ENCODE measurements at regions not wholly inside any gene's neighbourhood (a gene's known extent, or its start where the extent isn't known, plus 50 kb on each side); places are given as distances from the start of the nearest gene placed in this dataset.
"Not testable (repeated sequence)": the region's sequence is repeated elsewhere in the genome, so short reads cannot be mapped to it uniquely, and the experiment has no call there.

DNA sequence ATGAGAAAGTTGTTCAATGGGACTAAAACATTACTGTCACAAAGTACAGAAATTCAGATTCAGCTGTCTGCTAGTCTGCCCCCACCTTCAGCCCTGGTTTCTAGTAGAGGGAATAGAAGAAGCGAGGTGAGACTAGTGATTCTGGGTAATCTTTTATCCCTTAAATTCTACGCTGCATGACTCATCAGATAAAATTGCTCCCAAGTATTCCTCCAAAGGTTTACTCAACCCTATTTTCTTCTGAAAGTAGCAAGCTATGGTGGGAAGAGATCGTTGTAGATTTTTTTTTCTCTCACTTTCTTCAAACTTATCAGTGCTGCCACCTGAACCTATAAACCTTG lies 318.9 kb upstream of the RIOK2 start:
- TF ChIP-seq, protein P1, sequence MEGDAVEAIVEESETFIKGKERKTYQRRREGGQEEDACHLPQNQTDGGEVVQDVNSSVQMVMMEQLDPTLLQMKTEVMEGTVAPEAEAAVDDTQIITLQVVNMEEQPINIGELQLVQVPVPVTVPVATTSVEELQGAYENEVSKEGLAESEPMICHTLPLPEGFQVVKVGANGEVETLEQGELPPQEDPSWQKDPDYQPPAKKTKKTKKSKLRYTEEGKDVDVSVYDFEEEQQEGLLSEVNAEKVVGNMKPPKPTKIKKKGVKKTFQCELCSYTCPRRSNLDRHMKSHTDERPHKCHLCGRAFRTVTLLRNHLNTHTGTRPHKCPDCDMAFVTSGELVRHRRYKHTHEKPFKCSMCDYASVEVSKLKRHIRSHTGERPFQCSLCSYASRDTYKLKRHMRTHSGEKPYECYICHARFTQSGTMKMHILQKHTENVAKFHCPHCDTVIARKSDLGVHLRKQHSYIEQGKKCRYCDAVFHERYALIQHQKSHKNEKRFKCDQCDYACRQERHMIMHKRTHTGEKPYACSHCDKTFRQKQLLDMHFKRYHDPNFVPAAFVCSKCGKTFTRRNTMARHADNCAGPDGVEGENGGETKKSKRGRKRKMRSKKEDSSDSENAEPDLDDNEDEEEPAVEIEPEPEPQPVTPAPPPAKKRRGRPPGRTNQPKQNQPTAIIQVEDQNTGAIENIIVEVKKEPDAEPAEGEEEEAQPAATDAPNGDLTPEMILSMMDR (conservative IDR thresholded peaks at IDR 0.05; ENCODE audit: low read length) = no peak
- no peak for DNase-seq (ENCODE audit: low read depth)
- H3K4me3 ChIP-seq (ENCODE audit: low read length) = no peak overlapping the region

DNA sequence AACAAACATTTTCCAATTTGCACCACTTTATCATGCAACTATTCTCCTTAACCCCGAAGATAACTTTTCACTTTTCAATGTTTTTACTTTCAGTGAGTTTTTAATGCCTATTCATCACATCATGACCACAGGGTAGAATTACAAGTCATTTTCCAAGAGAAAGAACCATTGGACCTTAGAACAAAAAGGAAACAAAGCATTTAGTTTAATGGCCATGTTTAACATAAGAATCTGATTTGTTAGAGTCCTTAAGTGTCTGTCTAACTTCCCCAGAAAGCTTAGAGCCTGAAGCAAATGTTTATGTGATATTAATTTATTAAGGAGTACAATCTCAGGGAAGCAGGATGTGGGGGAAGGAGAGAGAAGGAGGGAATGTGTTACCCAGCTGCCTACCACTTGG lies 325.8 kb upstream of the RIOK2 start:
- TF ChIP-seq, protein P1 (conservative IDR thresholded peaks at IDR 0.05; ENCODE audit: low read length) = no peak
- no peak overlapping the region for H3K4me3 ChIP-seq (ENCODE audit: low read length)
- no peak for DNase-seq (ENCODE audit: low read depth)

DNA sequence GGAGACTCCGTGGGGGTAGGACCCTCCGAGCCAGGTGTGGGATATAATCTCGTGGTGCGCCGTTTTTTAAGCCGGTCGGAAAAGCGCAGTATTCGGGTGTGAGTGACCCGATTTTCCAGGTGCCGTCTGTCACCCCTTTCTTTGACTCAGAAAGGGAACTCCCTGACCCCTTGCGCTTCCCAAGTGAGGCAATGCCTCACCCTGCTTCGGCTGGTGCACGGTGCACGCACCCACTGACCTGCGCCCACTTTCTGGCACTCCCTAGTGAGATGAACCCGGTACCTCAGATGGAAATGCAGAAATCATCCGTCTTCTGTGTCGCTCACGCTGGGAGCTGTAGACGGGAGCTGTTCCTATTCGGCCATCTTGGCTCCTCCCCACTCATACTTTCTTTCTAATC lies 336.5 kb upstream of the RIOK2 start:
- H3K4me3 ChIP-seq (ENCODE audit: low read length); DNase-seq (ENCODE audit: low read depth): not testable (repeated sequence)

DNA sequence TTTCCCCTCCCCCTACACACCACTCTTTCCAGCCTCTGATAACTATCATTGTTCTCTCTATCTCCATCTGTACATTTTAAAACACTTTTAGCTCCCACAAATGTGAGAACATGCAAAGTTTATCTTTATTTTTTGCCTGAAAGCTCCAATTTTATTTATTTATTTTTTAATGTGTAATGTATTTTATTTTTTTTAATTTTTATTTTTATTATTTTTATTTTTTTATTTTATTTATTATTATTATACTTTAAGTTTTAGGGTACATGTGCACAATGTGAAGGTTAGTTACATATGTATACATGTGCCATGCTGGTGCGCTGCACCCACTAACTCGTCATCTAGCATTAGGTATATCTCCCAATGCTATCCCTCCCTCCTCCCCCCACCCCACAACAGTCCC lies 340.3 kb upstream of the RIOK2 start:
- DNase-seq (ENCODE audit: low read depth); H3K4me3 ChIP-seq (ENCODE audit: low read length): not testable (repeated sequence)

DNA sequence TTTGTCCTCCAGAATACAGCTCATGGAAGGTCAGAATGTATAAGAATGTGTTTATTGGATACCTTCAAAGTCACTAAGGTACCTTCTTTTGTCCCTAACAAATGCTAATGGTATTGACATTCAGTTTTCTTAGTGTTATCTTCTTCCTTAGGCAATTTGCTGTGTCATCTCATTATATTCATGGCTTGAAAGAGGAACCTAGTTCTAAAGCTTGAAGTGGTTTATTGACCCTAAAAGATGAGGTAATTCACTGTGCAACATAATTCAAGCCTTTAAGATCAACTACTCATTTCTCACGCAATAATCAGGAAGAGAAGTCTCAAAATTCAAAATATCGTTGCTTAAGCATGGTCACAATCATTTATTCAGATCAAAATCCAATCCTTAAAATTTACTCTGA lies 342.7 kb upstream of the RIOK2 start:
- TF ChIP-seq, protein P1 (conservative IDR thresholded peaks at IDR 0.05; ENCODE audit: low read length) = no peak
- H3K4me3 ChIP-seq (ENCODE audit: low read length) = no peak overlapping the region
- DNase-seq (ENCODE audit: low read depth) = no peak

DNA sequence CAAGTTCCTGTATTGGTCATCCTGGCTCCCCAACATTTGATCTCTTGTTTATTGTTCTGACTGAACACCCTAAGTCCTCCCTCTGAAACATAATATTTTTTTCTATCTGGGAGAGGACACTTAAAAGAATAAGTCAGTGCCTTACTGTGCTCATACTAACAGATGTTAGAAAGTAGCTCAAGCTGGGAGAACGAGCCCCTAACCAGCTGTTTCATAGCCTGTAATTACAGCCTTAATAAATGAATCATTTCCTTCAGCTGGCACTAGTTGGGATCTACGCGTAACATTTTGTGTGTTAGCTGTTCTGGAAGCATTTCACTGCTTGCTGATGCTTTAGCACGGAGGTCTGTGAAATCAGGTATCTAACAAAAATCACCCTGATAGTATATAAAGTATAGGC lies 345.9 kb upstream of the RIOK2 start:
- TF ChIP-seq, protein P1 (conservative IDR thresholded peaks at IDR 0.05; ENCODE audit: low read length) = no peak
- peak; percentile 78 for DNase-seq (ENCODE audit: low read depth)
- H3K4me3 ChIP-seq (ENCODE audit: low read length) = no peak overlapping the region

DNA sequence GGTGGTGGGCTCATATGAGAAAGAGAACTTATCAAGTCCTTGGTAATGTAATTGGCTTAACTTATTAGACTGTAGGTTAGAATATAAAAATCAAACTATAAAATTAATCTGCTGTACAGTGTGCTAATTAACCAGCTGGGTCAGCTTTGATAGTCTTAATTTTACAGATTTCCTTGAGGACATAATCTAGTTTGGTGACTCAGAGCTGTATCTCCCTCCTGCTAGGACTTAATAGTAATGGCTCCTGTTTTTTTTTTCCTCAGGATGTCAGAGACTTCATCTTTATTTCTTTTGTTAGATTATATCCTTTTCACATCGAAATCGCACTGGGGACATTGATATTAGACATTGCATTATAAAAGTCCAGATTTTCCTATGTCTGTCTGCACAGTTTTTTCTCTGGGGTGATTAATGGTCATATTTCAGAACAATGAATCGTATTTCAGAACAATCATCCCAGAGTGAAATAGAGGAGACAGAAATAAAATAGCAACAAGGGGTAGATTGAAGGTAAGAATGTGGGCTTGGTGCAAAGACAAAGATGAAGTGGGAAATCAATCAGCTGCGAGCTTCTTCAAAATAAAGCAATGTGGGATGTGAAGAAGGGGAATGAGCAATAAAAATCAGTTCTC lies 346.4 kb upstream of the RIOK2 start:
- H3K4me3 ChIP-seq (ENCODE audit: low read length) = no peak overlapping the region
- TF ChIP-seq, protein P1 (conservative IDR thresholded peaks at IDR 0.05; ENCODE audit: low read length) = no peak
- no peak for DNase-seq (ENCODE audit: low read depth)

DNA sequence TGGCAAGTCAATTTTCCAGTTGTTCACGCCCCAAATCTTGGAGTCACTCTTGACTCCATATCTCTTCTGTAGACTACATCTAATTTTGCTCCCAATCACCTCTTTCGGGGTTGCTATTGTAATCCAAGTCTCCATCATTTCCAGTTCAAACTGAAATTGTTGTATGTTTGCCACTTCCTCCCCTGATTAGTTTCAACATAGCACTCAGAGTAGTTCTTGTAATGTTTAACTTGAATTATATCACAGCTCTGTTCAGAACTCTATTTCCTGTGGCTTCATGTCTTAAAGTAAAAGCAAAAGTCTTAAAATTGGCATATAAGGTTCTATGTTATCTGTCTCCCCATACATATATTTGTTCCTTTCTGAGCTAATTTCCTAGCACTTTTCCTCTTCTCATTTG lies 348.5 kb upstream of the RIOK2 start:
- H3K4me3 ChIP-seq (ENCODE audit: low read length) = no peak overlapping the region
- TF ChIP-seq, protein P1 (conservative IDR thresholded peaks at IDR 0.05; ENCODE audit: low read length) = no peak
- DNase-seq (ENCODE audit: low read depth) = no peak
